ENCODE measurements at regions not wholly inside any gene's neighbourhood (a gene's known extent, or its start where the extent isn't known, plus 50 kb on each side); places are given as distances from the start of the nearest gene placed in this dataset.

DNA sequence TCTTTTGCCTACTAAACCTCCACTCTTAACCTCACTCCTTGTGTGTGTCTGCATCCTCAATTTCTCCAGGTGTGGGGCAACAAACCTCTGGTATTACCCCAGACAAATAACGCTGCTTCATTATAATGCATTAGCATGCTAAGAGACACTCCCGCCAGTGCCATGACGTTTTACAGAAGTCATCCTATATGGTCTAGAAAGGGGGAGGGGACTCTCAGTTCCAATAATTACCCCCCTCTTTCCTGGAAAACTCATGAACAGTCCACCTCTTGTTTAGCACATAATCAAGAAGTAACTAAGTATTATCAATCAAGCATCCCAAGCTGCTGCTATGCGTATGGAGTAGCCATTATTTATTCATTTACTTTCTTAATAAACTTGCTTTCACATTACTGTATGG is 364.5 kb downstream of the TYW1 start:
- dilution Hi-C loops (cut with HindIII; ENCODE audit: low sequenced_read_pairs, unreplicated experiment) (no loop called here), intact Hi-C loops (cut with micrococcal nuclease) (no loop called here), in situ Hi-C loops (cut with MboI; ENCODE audit: low sequenced_read_pairs) (no loop called here)
- DNase-seq (no peak), ATAC-seq (ENCODE audit: low read depth) (no peak)
- Histone ChIP-seq H3K27ac (ENCODE audit: insufficient read depth, low read length) (no peak overlapping the region), H2BK20ac (ENCODE audit: low read depth, low read length) (no peak overlapping the region), H2AK9ac (replicated peaks; ENCODE audit: low read depth, low read length, poor library complexity) (no peak overlapping the region), H2AK5ac (ENCODE audit: low read depth, low read length) (no peak overlapping the region), H3K36me3 (ENCODE audit: control insufficient read depth, insufficient read depth, low read length) (no peaks in the 10 kb centered on the region), H4K5ac (ENCODE audit: low read depth, low read length) (no peak overlapping the region), H3K79me1 (ENCODE audit: low read depth in 1 of 2, low read length in 2 of 2) (no peaks in the 10 kb centered on the region), H3K4ac (ENCODE audit: low read depth, low read length) (no peak overlapping the region), H2BK15ac (ENCODE audit: low read depth, low read length) (no peak overlapping the region), H3K9ac (ENCODE audit: low read depth, low read length) (no peak overlapping the region), H3K27me3 (ENCODE audit: control insufficient read depth, insufficient read depth, low read length) (no peaks in the 10 kb centered on the region; the same call in 1 of the 2 replicates), H4K8ac (ENCODE audit: low read depth in 2 of 2, low read length in 2 of 2) (no peak overlapping the region), H3K9me1 (ENCODE audit: insufficient read depth, low read length) (no peaks in the 10 kb centered on the region), H2BK120ac (ENCODE audit: low read depth, low read length) (no peak overlapping the region), H3K56ac (ENCODE audit: extremely low read depth, insufficient read depth, low read length) (no peak overlapping the region), H3K4me2 (ENCODE audit: low read depth, low read length) (no peak overlapping the region), H3K4me1 (ENCODE audit: control insufficient read depth, insufficient read depth, low read length) (no peaks in the 10 kb centered on the region), H3K4me3 (ENCODE audit: insufficient read depth, low read depth, low read length) (no peak overlapping the region), H3K9me3 (ENCODE audit: control insufficient read depth, insufficient read depth, low read length) (peaks cover 7% of the 10 kb centered on the region; the same call in 1 of the 2 replicates), H4K20me1 (ENCODE audit: insufficient read depth, low read length) (no peaks in the 10 kb centered on the region), H3K14ac (replicated peaks; ENCODE audit: low read depth, low read length) (no peak overlapping the region), H3K23ac (ENCODE audit: low read depth, low read length) (no peak overlapping the region), H3K18ac (ENCODE audit: low read depth, low read length) (no peak overlapping the region), H2AFZ (replicated peaks; ENCODE audit: low read length, poor library complexity) (no peak overlapping the region), H4K91ac (ENCODE audit: insufficient read depth, low read depth, low read length) (no peak overlapping the region), H2BK5ac (ENCODE audit: low read depth, low read length, poor library complexity, severe bottlenecking) (no peak overlapping the region)
- TF ChIP-seq RFX5 (IDR thresholded peaks at IDR 0.05; ENCODE audit: low read depth, low read length) (no peak), BHLHE40 (IDR thresholded peaks at IDR 0.05; ENCODE audit: low read depth, low read length) (no peak), MAFK (IDR thresholded peaks at IDR 0.05; ENCODE audit: low read depth, low read length) (no peak), NFE2L2 (IDR thresholded peaks at IDR 0.05; ENCODE audit: low read depth, low read length) (no peak), MAZ (IDR thresholded peaks at IDR 0.05; ENCODE audit: borderline replicate concordance, low read depth, low read length) (no peak), SMC3 (IDR thresholded peaks at IDR 0.05; ENCODE audit: low read depth, low read length) (no peak), RAD21 (IDR thresholded peaks at IDR 0.05; ENCODE audit: low read length) (no peak), CEBPB (IDR thresholded peaks at IDR 0.05; ENCODE audit: low read depth, low read length) (no peak), MXI1 (IDR thresholded peaks at IDR 0.05; ENCODE audit: borderline replicate concordance, low read depth, low read length) (no peak), CHD1 (IDR thresholded peaks at IDR 0.05; ENCODE audit: low read depth, low read length) (no peak), FOS (IDR thresholded peaks at IDR 0.05; ENCODE audit: low read depth, low read length) (no peak), RCOR1 (IDR thresholded peaks at IDR 0.05; ENCODE audit: insufficient replicate concordance, low read length) (no peak), POLR2A (IDR thresholded peaks at IDR 0.05; ENCODE audit: low read depth, low read length) (no peak)
- TF ChIP-seq, protein P1, sequence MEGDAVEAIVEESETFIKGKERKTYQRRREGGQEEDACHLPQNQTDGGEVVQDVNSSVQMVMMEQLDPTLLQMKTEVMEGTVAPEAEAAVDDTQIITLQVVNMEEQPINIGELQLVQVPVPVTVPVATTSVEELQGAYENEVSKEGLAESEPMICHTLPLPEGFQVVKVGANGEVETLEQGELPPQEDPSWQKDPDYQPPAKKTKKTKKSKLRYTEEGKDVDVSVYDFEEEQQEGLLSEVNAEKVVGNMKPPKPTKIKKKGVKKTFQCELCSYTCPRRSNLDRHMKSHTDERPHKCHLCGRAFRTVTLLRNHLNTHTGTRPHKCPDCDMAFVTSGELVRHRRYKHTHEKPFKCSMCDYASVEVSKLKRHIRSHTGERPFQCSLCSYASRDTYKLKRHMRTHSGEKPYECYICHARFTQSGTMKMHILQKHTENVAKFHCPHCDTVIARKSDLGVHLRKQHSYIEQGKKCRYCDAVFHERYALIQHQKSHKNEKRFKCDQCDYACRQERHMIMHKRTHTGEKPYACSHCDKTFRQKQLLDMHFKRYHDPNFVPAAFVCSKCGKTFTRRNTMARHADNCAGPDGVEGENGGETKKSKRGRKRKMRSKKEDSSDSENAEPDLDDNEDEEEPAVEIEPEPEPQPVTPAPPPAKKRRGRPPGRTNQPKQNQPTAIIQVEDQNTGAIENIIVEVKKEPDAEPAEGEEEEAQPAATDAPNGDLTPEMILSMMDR (conservative IDR thresholded peaks at IDR 0.05; ENCODE audit: low read depth, low read length), result no peak
- TF ChIP-seq, protein P2, sequence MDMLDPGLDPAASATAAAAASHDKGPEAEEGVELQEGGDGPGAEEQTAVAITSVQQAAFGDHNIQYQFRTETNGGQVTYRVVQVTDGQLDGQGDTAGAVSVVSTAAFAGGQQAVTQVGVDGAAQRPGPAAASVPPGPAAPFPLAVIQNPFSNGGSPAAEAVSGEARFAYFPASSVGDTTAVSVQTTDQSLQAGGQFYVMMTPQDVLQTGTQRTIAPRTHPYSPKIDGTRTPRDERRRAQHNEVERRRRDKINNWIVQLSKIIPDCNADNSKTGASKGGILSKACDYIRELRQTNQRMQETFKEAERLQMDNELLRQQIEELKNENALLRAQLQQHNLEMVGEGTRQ (IDR thresholded peaks at IDR 0.05; ENCODE audit: low read depth, low read length), result no peak
- TF ChIP-seq, protein P3, sequence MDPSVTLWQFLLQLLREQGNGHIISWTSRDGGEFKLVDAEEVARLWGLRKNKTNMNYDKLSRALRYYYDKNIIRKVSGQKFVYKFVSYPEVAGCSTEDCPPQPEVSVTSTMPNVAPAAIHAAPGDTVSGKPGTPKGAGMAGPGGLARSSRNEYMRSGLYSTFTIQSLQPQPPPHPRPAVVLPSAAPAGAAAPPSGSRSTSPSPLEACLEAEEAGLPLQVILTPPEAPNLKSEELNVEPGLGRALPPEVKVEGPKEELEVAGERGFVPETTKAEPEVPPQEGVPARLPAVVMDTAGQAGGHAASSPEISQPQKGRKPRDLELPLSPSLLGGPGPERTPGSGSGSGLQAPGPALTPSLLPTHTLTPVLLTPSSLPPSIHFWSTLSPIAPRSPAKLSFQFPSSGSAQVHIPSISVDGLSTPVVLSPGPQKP (IDR thresholded peaks at IDR 0.05; ENCODE audit: borderline replicate concordance, low read depth, low read length), result no peak
- ChIA-PET CTCF (no interaction called here), POLR2A (ENCODE audit: unreplicated experiment) (interaction anchor here (0.6 kb wide), 1 partner anchor 1567 kb away, joined by 3 read pairs; no protein-coding TSS in a partner anchor)
- BruUV-seq (replicated peaks), result no TSS peak
- WGBS, 2 experiments (ENCODE audit: extremely low coverage in 2 of 2, insufficient read length in 1 of 2), result no CpG with 5 or more reads among the region's 4 CpGs

Measured in IMR-90 (cell line).